H9 (cell line): ENCODE measurements at regions not wholly inside any gene's neighbourhood (a gene's known extent, or its start where the extent isn't known, plus 50 kb on each side); places are given as distances from the start of the nearest gene placed in this dataset.
"Not testable (repeated sequence)": the region's sequence is repeated elsewhere in the genome, so short reads cannot be mapped to it uniquely, and the experiment has no call there.

ENCODE experiments used
- DNase-seq: peaks from one replicate; pipeline ENCODE4 v3.0.0-alpha.2; 2017
- H2AFZ ChIP-seq: one replicate; pipeline ENCODE4 v1.6.1; 2013; ENCODE audit warnings: mild to moderate bottlenecking, low read length, control low read depth, moderate library complexity
- H2AK5ac ChIP-seq: 2 replicates; pipeline ENCODE4 v1.6.1; 2013; ENCODE audit warnings: low read length, control low read depth, mixed read lengths; ENCODE audit not compliant: insufficient read length
- H2BK120ac ChIP-seq: one replicate; pipeline ENCODE4 v1.6.1; 2013; ENCODE audit warnings: low read depth, mild to moderate bottlenecking, low read length, control low read depth, inconsistent platforms; ENCODE audit not compliant: poor library complexity, severe bottlenecking
- H2BK12ac ChIP-seq: 2 replicates; pipeline ENCODE4 v1.6.1; 2013; ENCODE audit warnings: low read length, control low read depth, mixed read lengths, low read depth; ENCODE audit not compliant: insufficient read length
- H2BK15ac ChIP-seq: 2 replicates; pipeline ENCODE4 v1.6.1; 2013; ENCODE audit warnings: low read depth, low read length, control low read depth
- H2BK20ac ChIP-seq: one replicate; pipeline ENCODE4 v1.6.1; 2013; ENCODE audit warnings: low read depth, mild to moderate bottlenecking, low read length, control low read depth, inconsistent platforms; ENCODE audit not compliant: poor library complexity, severe bottlenecking
- H2BK5ac ChIP-seq: 2 replicates; pipeline ENCODE4 v1.6.1; 2013; ENCODE audit warnings: low read length, control low read depth, mixed read lengths; ENCODE audit not compliant: insufficient read length
- H3K14ac ChIP-seq: 2 replicates; pipeline ENCODE4 v1.6.1; 2013; ENCODE audit warnings: low read length, control low read depth; ENCODE audit not compliant: insufficient read depth
- H3K18ac ChIP-seq: 2 replicates; pipeline ENCODE4 v1.6.1; 2013; ENCODE audit warnings: low read depth, mild to moderate bottlenecking, mixed read lengths, low read length, control low read depth; ENCODE audit not compliant: insufficient read length
- H3K23ac ChIP-seq: 2 replicates; pipeline ENCODE4 v1.6.1; 2013; ENCODE audit warnings: low read length, control low read depth, mixed read lengths, low read depth; ENCODE audit not compliant: insufficient read length
- H3K23me2 ChIP-seq: 2 replicates; pipeline ENCODE4 v1.6.1; 2013; ENCODE audit warnings: low read depth, mild to moderate bottlenecking, mixed read lengths, low read length, control low read depth; ENCODE audit not compliant: insufficient read length, poor library complexity, severe bottlenecking
- H3K27ac ChIP-seq: 2 replicates; pipeline ENCODE4 v1.5.1; 2013; ENCODE audit warnings: low read length, control low read depth, mixed read lengths, low read depth; ENCODE audit not compliant: insufficient read length
- H3K27me3 ChIP-seq: 2 replicates; pipeline ENCODE4 v1.6.1; 2013; ENCODE audit warnings: low read length, control low read depth, inconsistent platforms; ENCODE audit not compliant: insufficient read depth
- H3K4ac ChIP-seq: 2 replicates; pipeline ENCODE4 v1.6.1; 2013; ENCODE audit warnings: low read depth, mild to moderate bottlenecking, control low read depth, inconsistent platforms, low read length, moderate library complexity
- H3K4me1 ChIP-seq: 2 replicates; pipeline ENCODE4 v1.6.1; 2013; ENCODE audit warnings: low read length, control low read depth, inconsistent platforms; ENCODE audit not compliant: insufficient read depth
- H3K4me2 ChIP-seq: 2 replicates; pipeline ENCODE4 v1.6.1; 2013; ENCODE audit warnings: low read length, control low read depth, mixed read lengths; ENCODE audit not compliant: insufficient read length, insufficient read depth
- H3K56ac ChIP-seq: 2 replicates; pipeline ENCODE4 v1.6.1; 2013; ENCODE audit warnings: low read depth, mild to moderate bottlenecking, mixed read lengths, low read length, control low read depth; ENCODE audit not compliant: insufficient read length
- H3K79me1 ChIP-seq: 2 replicates; pipeline ENCODE4 v1.6.1; 2013; ENCODE audit warnings: low read depth, mild to moderate bottlenecking, moderate library complexity, low read length, control low read depth, inconsistent platforms; ENCODE audit not compliant: insufficient read depth, poor library complexity, severe bottlenecking
- H3K79me2 ChIP-seq: 2 replicates; pipeline ENCODE4 v1.6.1; 2013; ENCODE audit warnings: low read length, control low read depth, inconsistent platforms; ENCODE audit not compliant: insufficient read depth
- H3K9ac ChIP-seq: 2 replicates; pipeline ENCODE4 v1.6.1; 2013; ENCODE audit warnings: low read length, control low read depth, mixed read lengths; ENCODE audit not compliant: insufficient read length; ENCODE audit errors: extremely low read depth
- H3K9me3 ChIP-seq: one replicate; pipeline ENCODE4 v1.6.1; 2013; ENCODE audit warnings: low read depth, low read length, inconsistent platforms; ENCODE audit not compliant: control insufficient read depth
- H3T11ph ChIP-seq: one replicate; pipeline ENCODE4 v1.6.1; 2013; ENCODE audit warnings: mild to moderate bottlenecking, low read length, control low read depth, inconsistent platforms
- H4K20me1 ChIP-seq: one replicate; pipeline ENCODE4 v1.6.1; 2013; ENCODE audit not compliant: control insufficient read depth, insufficient read length, insufficient read depth
- H4K5ac ChIP-seq: 2 replicates; pipeline ENCODE4 v1.6.1; 2013; ENCODE audit warnings: low read depth, mild to moderate bottlenecking, mixed read lengths, low read length, control low read depth; ENCODE audit not compliant: insufficient read length
- H4K8ac ChIP-seq: replicated peaks from 2 replicates; pipeline ENCODE4 v1.6.1; 2013; ENCODE audit warnings: low read length, control low read depth, mixed read lengths, low read depth; ENCODE audit not compliant: insufficient read length
- H4K91ac ChIP-seq: 2 replicates; pipeline ENCODE4 v1.6.1; 2013; ENCODE audit warnings: low read depth, mild to moderate bottlenecking, moderate library complexity, mixed read lengths, low read length, control low read depth; ENCODE audit not compliant: insufficient read length
- H3K27ac Mint-ChIP-seq, 3 experiments: 2 replicates in 2 of 3; 3 replicates in 1 of 3; pipeline ENCODE4 v1.8.0; 2020 to 2021; ENCODE audit warnings: mixed read lengths in 3 of 3, mild to moderate bottlenecking in 1 of 3, moderate library complexity in 1 of 3
- H3K27me3 Mint-ChIP-seq: 2 replicates; pipeline ENCODE4 v1.8.0; 2021; ENCODE audit warnings: low read depth, mild to moderate bottlenecking, moderate library complexity, mixed read lengths
- H3K36me3 Mint-ChIP-seq, 3 experiments: 2 replicates in 2 of 3; 3 replicates in 1 of 3; pipeline ENCODE4 v1.8.0; 2020 to 2021; ENCODE audit warnings: low read depth in 3 of 3, mixed read lengths in 3 of 3; ENCODE audit not compliant: insufficient read depth in 1 of 3
- H3K4me1 Mint-ChIP-seq, 2 experiments: 2 replicates each; pipeline ENCODE4 v1.8.0; 2020; ENCODE audit warnings: mixed read lengths in 2 of 2
- H3K4me3 Mint-ChIP-seq, 2 experiments: 2 replicates in 1 of 2; 3 replicates in 1 of 2; pipeline ENCODE4 v1.8.0; 2020 to 2021; ENCODE audit warnings: mild to moderate bottlenecking in 2 of 2, mixed read lengths in 2 of 2, moderate library complexity in 1 of 2
- H3K9me3 Mint-ChIP-seq, 2 experiments: 2 replicates in 1 of 2; 3 replicates in 1 of 2; pipeline ENCODE4 v1.8.0; 2020; ENCODE audit warnings: mild to moderate bottlenecking in 2 of 2, mixed read lengths in 2 of 2, moderate library complexity in 1 of 2
- WGBS: extraction: QIAGEN DNeasy Blood & Tissue Kit; methylation state at CpG from one replicate; pipeline ENCODE4 v1.1.7; 2013; ENCODE audit warnings: missing lambda C conversion rate, low lambda C conversion rate, mixed read lengths; ENCODE audit not compliant: insufficient read length; ENCODE audit errors: extremely low coverage; 5-methylcytosine and 5-hydroxymethylcytosine counted together

DNA sequence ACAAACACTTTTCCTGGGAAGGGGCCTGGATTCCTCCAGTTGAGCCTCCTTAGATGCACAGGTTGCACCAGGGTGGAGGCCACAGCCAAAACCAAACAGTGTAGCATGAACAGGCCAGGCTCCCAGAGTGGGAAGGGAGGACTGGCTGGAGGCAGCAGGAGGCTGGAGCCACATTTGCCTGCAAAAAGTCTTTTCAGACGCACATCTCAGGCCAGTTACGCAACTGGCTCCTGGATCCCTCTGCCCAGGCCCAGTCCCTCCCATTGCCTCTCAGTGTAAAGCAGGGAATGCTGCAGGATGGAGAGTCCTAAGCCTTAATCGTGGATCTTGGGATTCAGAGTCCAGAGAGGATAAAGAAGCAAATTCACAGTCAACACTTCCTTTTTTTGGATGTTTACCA lies 305.1 kb upstream of the PLGLB1 start:
- H2BK20ac ChIP-seq, H3K18ac ChIP-seq, H3K9me3 Mint-ChIP-seq, H3K27me3 Mint-ChIP-seq, H2BK120ac ChIP-seq, H3K27me3 ChIP-seq, H3K79me2 ChIP-seq, H3K14ac ChIP-seq, H2BK15ac ChIP-seq, H2AK5ac ChIP-seq, H3K4me1 ChIP-seq, H3K4me3 Mint-ChIP-seq, H3K23me2 ChIP-seq, H3K27ac ChIP-seq, H4K91ac ChIP-seq, DNase-seq, H3K4ac ChIP-seq, H3K56ac ChIP-seq, H3K23ac ChIP-seq, H3K27ac Mint-ChIP-seq, H2BK5ac ChIP-seq, H3T11ph ChIP-seq, H2BK12ac ChIP-seq, H3K36me3 Mint-ChIP-seq, H3K4me2 ChIP-seq, H2AFZ ChIP-seq, H4K5ac ChIP-seq, H3K9ac ChIP-seq, H4K8ac ChIP-seq, H4K20me1 ChIP-seq, H3K79me1 ChIP-seq, H3K9me3 ChIP-seq: not testable (repeated sequence)
- H3K4me1 Mint-ChIP-seq: peaks cover 10 to 15% of the 10 kb centered on the region in 2 experiments
- no CpG with 5 or more reads among the region's 3 CpGs for WGBS

DNA sequence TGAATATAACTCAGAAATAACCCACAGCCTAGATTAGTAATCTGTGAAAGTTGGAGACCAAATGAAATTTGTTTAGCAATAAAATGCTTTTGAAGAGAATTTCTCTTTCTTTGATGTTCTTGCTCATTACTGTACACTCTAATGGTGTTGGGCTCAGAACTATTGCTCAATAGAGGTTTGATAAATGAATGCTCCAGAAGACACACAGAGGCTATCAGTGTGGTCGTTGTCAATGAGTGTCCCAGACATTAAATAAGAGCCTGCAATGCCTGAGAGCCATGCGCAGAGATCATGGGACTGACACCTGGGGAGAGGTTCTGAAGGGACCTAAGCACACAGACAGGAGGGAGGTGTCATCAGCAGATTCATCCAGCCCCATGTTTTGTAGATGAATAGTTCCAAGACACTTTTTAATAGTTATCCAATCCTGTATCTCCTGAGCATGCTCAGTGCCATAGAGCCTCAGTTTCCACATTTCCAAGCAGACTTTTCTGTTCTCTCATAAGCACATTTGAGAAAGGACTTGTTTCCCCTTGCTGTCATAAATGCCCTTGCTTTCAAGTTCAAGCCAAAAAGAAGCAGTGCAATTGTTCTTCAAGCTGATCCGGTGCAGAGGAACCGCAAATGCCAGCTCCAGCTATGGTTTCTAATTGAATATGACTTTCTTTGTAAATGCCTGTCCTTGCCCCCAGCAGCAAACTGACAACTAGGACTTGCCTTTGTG lies 306.2 kb upstream of the PLGLB1 start:
- H3K9me3 Mint-ChIP-seq, H2BK12ac ChIP-seq, H3K23ac ChIP-seq, H3K36me3 Mint-ChIP-seq, H3K27me3 Mint-ChIP-seq, H4K91ac ChIP-seq, H4K8ac ChIP-seq, H3K4me3 Mint-ChIP-seq, H2BK5ac ChIP-seq, H3K9ac ChIP-seq, H4K5ac ChIP-seq, H3K27ac Mint-ChIP-seq, H3K4ac ChIP-seq, H3K23me2 ChIP-seq, H3K4me2 ChIP-seq, H2BK20ac ChIP-seq, H3K56ac ChIP-seq, H3K18ac ChIP-seq, H3T11ph ChIP-seq, H2BK15ac ChIP-seq, DNase-seq, H3K9me3 ChIP-seq, H3K27ac ChIP-seq, H4K20me1 ChIP-seq, H2AK5ac ChIP-seq, H3K79me1 ChIP-seq, H3K4me1 ChIP-seq, H2AFZ ChIP-seq, H3K27me3 ChIP-seq, H3K79me2 ChIP-seq, H3K14ac ChIP-seq, H2BK120ac ChIP-seq: not testable (repeated sequence)
- peaks cover 10 to 15% of the 10 kb centered on the region in 2 experiments for H3K4me1 Mint-ChIP-seq
- WGBS: no CpG with 5 or more reads among the region's 4 CpGs
